GM19372 (cell line): ENCODE measurements at regions not wholly inside any gene's neighbourhood (a gene's known extent, or its start where the extent isn't known, plus 50 kb on each side); places are given as distances from the start of the nearest gene placed in this dataset.

Experiments
- ATAC-seq: cut with Tn5 transposase; IDR thresholded peaks from one replicate; pipeline ENCODE4 v1.9.1; 2021; ENCODE audit warnings: mild to moderate bottlenecking, low read depth, moderate library complexity; ENCODE audit not compliant: unreplicated experiment

GRCh38 chr4:105088110-105088879, 58.4 kb upstream of the TET2 start:
- no peak for ATAC-seq

GRCh38 chr4:105092356-105092755, 54.3 kb upstream of the TET2 start:
- ATAC-seq: no peak

GRCh38 chr4:105092768-105093167, 53.9 kb upstream of the TET2 start:
- no peak for ATAC-seq

DNA sequence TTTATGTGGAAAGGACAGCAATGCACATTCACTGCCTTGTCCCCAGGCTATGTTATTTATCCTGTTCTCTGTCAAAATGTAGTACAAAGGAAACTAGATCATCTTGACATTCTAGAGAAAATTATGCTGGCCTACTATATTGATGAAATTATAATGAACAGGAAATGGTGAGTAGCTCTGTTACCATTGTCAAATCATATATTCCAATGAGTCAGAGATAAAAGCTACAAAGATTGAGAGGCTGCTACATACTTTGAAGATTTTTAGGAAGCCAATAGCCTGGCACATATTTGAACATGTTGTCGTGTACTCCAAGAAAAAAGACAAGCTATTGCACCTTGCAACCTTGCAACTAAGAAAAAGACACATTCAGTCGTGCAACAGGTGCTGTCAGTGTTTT, 52.7 kb upstream of the TET2 start:
- ATAC-seq: no peak
